Tibial artery (tissue), 4 donors: ENCODE measurements at regions not wholly inside any gene's neighbourhood (a gene's known extent, or its start where the extent isn't known, plus 50 kb on each side); places are given as distances from the start of the nearest gene placed in this dataset.

Experiments
- DNase-seq, 2 donors: peaks; one replicate each; pipeline ENCODE4 v3.0.0-alpha.2; 2019
- H3K27ac ChIP-seq, 2 donors: fragments of 200-600 bp; sonication (generic) in 1 of 2; 1 replicate in 1 of 2; 2 replicates in 1 of 2; pipeline ENCODE4 v1.5.1; 2018 to 2019; ENCODE audit warnings: mild to moderate bottlenecking in 1 of 2
- H3K27me3 ChIP-seq, 2 donors: fragments of 200-600 bp; sonication (generic) in 1 of 2; one replicate each; pipeline versions ENCODE4 v1.5.1 to v1.6.0; 2016 to 2019
- H3K36me3 ChIP-seq, 3 donors: fragments of 200-600 bp; sonication (generic) in 2 of 3; one replicate each; pipeline ENCODE4 v1.5.1; 2016 to 2019; ENCODE audit warnings: mild to moderate bottlenecking in 2 of 3
- H3K4me1 ChIP-seq, 4 donors: fragments of 200-600 bp; sonication (generic) in 2 of 4; 1 replicate in 3 of 4; 2 replicates in 1 of 4; pipeline ENCODE4 v1.5.1; 2016 to 2019
- H3K4me3 ChIP-seq, 2 donors: fragments of 200-600 bp; sonication (generic) in 1 of 2; 1 replicate in 1 of 2; 2 replicates in 1 of 2; pipeline ENCODE4 v1.5.1; 2018 to 2019; ENCODE audit warnings: mild to moderate bottlenecking in 2 of 2
- H3K9me3 ChIP-seq, 3 donors: fragments of 200-600 bp; sonication (generic) in 1 of 3; one replicate each; pipeline ENCODE4 v1.5.1; 2016 to 2019
- intact Hi-C: fragments of 100-400 bp; cut with DNase I; formaldehyde crosslinking; loops from one replicate; pipeline ENCODE4 v1.15.0; 2023; ENCODE audit warnings: low total_unique reads
- TF ChIP-seq, protein P1 (sequence below), 2 experiments: fragments of 200-600 bp in 1 of 2; fragments of 450-650 bp in 1 of 2; IDR thresholded peaks; one replicate each; pipeline ENCODE4 v1.5.1; 2017 to 2019; ENCODE audit warnings: antibody characterized with exemption in 2 of 2, mild to moderate bottlenecking in 1 of 2, moderate library complexity in 1 of 2

DNA sequence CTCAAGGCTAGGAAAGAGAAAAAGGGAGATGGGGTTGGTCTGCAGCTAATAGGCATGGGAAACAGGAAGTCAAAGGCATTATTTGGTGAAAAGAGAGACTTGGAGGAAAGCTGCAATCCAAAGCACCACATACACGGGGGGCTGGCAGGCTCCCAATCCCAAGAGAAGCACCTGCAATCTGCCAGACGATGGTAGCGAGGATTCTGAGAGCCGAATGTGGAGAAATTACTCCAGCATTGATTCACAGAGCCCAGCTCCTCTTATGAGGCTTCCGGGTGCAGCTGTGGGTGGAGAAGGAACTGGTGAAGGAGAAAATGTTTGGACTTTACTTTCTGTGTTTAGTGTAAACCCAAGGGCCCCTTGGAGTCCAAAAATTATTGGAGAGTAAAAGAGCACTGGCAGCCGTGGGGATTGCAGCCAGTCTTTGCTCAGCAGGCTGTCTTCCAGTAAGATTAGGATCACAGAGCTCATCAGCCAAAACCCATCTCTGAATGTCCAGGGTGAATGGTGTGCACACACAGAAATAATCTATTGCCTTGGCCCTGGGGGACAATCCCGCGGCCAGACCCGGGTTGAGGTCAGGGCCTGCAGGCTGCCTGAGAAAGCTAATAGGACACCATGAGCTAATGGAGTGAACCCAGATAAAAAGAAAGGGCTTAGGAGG is 197.6 kb downstream of the KIT start:
- no peaks in the 10 kb centered on the region for H3K9me3 ChIP-seq
- intact Hi-C loops, result no loop called here
- no peak for DNase-seq
- TF ChIP-seq, protein P1, sequence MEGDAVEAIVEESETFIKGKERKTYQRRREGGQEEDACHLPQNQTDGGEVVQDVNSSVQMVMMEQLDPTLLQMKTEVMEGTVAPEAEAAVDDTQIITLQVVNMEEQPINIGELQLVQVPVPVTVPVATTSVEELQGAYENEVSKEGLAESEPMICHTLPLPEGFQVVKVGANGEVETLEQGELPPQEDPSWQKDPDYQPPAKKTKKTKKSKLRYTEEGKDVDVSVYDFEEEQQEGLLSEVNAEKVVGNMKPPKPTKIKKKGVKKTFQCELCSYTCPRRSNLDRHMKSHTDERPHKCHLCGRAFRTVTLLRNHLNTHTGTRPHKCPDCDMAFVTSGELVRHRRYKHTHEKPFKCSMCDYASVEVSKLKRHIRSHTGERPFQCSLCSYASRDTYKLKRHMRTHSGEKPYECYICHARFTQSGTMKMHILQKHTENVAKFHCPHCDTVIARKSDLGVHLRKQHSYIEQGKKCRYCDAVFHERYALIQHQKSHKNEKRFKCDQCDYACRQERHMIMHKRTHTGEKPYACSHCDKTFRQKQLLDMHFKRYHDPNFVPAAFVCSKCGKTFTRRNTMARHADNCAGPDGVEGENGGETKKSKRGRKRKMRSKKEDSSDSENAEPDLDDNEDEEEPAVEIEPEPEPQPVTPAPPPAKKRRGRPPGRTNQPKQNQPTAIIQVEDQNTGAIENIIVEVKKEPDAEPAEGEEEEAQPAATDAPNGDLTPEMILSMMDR (IDR thresholded peaks at IDR 0.05), result no peak
- no peak overlapping the region for H3K4me3 ChIP-seq
- no peaks in the 10 kb centered on the region for H3K36me3 ChIP-seq
- H3K27ac ChIP-seq, result no peak overlapping the region
- H3K4me1 ChIP-seq, result peaks cover 0 to 10% (median 2%) of the 10 kb centered on the region in 4 donors
- H3K27me3 ChIP-seq, result no peaks in the 10 kb centered on the region

DNA sequence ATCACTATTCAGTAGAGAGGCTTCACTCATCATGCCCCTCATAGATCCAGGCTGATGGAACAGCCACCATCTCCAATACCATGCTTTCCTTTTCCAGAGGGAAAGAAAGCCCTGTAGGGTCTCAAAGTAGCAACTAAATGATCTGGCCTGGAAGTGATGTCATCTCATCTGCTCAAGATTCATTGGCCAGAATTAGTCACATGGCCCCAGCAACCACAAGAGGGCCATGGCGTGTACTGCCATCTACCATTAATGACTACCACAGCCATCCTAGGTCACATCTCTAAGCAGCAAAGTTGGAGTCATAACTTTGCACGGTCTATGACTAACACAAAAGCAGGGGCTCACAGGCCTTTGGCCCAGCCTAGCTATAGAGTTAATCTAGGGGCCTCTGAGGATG is 194.8 kb downstream of the KIT start:
- intact Hi-C loops, result no loop called here
- Histone ChIP-seq H3K27me3 (no peaks in the 10 kb centered on the region), H3K27ac (no peak overlapping the region), H3K4me1 (peaks cover 0 to 10% (median 2%) of the 10 kb centered on the region in 4 donors), H3K9me3 (no peaks in the 10 kb centered on the region), H3K36me3 (no peaks in the 10 kb centered on the region), H3K4me3 (no peak overlapping the region)
- TF ChIP-seq, protein P1 (IDR thresholded peaks at IDR 0.05), result no peak
- DNase-seq, result no peak

DNA sequence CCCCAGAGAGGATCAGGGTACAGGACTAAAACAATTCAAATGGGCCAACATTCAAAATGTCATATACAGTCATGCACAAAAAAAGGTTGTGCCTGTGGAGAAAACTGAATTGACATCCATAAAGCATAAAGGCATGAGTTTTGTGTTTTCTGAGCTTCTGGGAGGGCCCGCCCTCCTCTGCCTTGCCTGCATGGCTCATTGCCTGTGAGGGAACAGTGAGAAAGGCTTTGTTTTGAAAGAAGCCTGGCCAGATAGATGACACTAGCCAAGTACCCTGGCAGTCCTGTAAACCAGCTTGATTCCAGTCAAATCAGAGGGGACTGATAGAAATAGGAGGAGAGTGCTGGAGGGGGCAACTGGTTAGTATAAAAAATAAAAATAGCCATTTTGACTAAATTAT is 194.3 kb downstream of the KIT start:
- TF ChIP-seq, protein P1 (IDR thresholded peaks at IDR 0.05), result no peak
- Histone ChIP-seq H3K36me3 (no peaks in the 10 kb centered on the region), H3K27me3 (no peaks in the 10 kb centered on the region), H3K9me3 (no peaks in the 10 kb centered on the region), H3K27ac (no peak overlapping the region), H3K4me3 (no peak overlapping the region), H3K4me1 (peaks cover 0 to 10% (median 2%) of the 10 kb centered on the region in 4 donors)
- intact Hi-C loops, result no loop called here
- DNase-seq, result no peak

DNA sequence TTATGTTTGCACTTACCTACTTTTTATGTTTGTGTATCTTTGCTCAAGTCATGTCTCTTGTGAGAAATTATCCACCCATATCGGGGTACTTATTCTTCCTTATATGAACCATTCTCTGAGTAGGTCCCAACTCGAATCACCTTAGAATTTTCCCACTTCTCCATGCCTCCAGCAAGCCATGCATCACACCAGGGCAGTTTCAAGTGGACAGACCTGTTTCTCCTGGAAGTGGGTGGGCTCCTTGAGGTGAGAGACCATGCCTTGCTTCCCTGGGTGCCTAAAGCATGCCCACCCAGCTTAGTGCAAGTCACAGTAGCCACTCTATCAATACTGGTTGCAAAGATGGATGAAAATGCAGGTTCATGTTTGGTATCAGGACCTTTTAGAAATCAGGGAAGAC is 187.2 kb downstream of the KIT start:
- Histone ChIP-seq H3K27me3 (no peaks in the 10 kb centered on the region), H3K36me3 (no peaks in the 10 kb centered on the region), H3K9me3 (no peaks in the 10 kb centered on the region), H3K4me1 (peaks cover 0 to 9% (median 0%) of the 10 kb centered on the region in 4 donors), H3K4me3 (no peak overlapping the region), H3K27ac (no peak overlapping the region)
- TF ChIP-seq, protein P1 (IDR thresholded peaks at IDR 0.05), result no peak
- no peak for DNase-seq
- intact Hi-C loops, result loop anchor here (10.0 kb wide), 1 partner anchor 520 kb away; no protein-coding TSS in a partner anchor

DNA sequence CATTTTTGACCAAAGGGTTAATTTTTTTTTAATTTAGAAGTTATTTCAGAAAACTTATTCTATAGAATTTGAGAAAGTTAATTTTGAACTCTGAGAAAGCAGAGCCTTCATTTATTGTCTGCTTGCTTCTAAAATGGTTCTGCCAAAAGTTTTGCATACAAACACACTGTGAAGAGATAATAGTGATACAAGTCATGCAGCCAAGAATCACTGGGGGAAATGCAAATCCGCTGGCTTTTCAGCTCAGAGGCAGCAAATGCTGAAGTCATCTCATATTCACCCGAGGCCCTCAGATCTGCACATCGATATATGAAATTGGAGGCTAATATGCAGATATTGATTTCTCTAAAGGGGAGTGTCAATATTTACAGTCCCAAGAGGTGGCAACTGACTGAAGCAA is 186.2 kb downstream of the KIT start:
- no peak for DNase-seq
- Histone ChIP-seq H3K36me3 (no peaks in the 10 kb centered on the region), H3K4me3 (no peak overlapping the region), H3K27me3 (no peaks in the 10 kb centered on the region), H3K9me3 (no peaks in the 10 kb centered on the region), H3K27ac (no peak overlapping the region), H3K4me1 (peaks cover 0 to 9% (median 0%) of the 10 kb centered on the region in 4 donors)
- TF ChIP-seq, protein P1 (IDR thresholded peaks at IDR 0.05), result no peak
- intact Hi-C loops, result loop anchor here (10.0 kb wide), 1 partner anchor 519 kb away; no protein-coding TSS in a partner anchor
